Lower leg skin (tissue), 4 donors: ENCODE measurements at regions not wholly inside any gene's neighbourhood (a gene's known extent, or its start where the extent isn't known, plus 50 kb on each side); places are given as distances from the start of the nearest gene placed in this dataset.

Source experiments
- DNase-seq, 2 donors: peaks; one replicate each; pipeline ENCODE4 v3.0.0-alpha.2; 2019; ENCODE audit warnings: low spot score in 2 of 2
- H3K4me3 ChIP-seq: fragments of 200-600 bp; sonication (generic); 2 replicates; pipeline ENCODE4 v1.5.1; 2017; ENCODE audit warnings: mild to moderate bottlenecking, low read depth; ENCODE audit not compliant: poor library complexity, severe bottlenecking
- CTCF ChIP-seq, 3 donors: fragments of 450-650 bp; IDR thresholded peaks; one replicate each; pipeline ENCODE4 v1.5.1; 2016; ENCODE audit warnings: antibody characterized with exemption in 3 of 3, mild to moderate bottlenecking in 3 of 3, moderate library complexity in 2 of 3
- POLR2A ChIP-seq, 2 donors: fragments of 450-650 bp; IDR thresholded peaks; one replicate each; pipeline ENCODE4 v1.6.1; 2016 to 2017; ENCODE audit warnings: antibody characterized with exemption in 2 of 2, mild to moderate bottlenecking in 1 of 2, moderate library complexity in 1 of 2
- WGBS, 2 donors: methylation state at CpG; one replicate each; pipeline ENCODE4 v1.1.5; 2018; 5-methylcytosine and 5-hydroxymethylcytosine counted together
- intact Hi-C: fragments of 100-400 bp; cut with DNase I; formaldehyde crosslinking; loops from one replicate; pipeline ENCODE4 v1.15.0; 2023; ENCODE audit warnings: low total_unique reads

- TF ChIP-seq POLR2A (IDR thresholded peaks at IDR 0.05) = no peak
- no peak for TF ChIP-seq CTCF (IDR thresholded peaks at IDR 0.05)
- WGBS, 2 donors = 56 to 64% methylated on average over 3 of the region's 3 CpGs
- intact Hi-C loops = no loop called here
These were observed 402.3 kb upstream of the PCDH15 start for GRCh38 chr10:55203319-55203718.

GRCh38 chr10:55200020-55200419, 399.0 kb upstream of the PCDH15 start:
- intact Hi-C loops = no loop called here
- DNase-seq = peak in 1 of 2 donors; percentile 53
- TF ChIP-seq CTCF (IDR thresholded peaks at IDR 0.05) = no peak
- TF ChIP-seq POLR2A (IDR thresholded peaks at IDR 0.05) = no peak
- H3K4me3 ChIP-seq = no peak overlapping the region
- WGBS, 2 donors = 73 to 77% methylated on average over 2 of the region's 2 CpGs

More at GRCh38 chr10:55203319-55203718, 402.3 kb upstream of the PCDH15 start:
- DNase-seq = no peak
- H3K4me3 ChIP-seq = no peak overlapping the region

GRCh38 chr10:55191236-55191860, 390.3 kb upstream of the PCDH15 start:
- no peak for DNase-seq
- no peak for TF ChIP-seq POLR2A (IDR thresholded peaks at IDR 0.05)
- no peak for TF ChIP-seq CTCF (IDR thresholded peaks at IDR 0.05)
- intact Hi-C loops = no loop called here
- H3K4me3 ChIP-seq = no peak overlapping the region
- WGBS, 2 donors = 76 to 80% methylated on average over 2 of the region's 2 CpGs

- TF ChIP-seq POLR2A (IDR thresholded peaks at IDR 0.05) (no peak), CTCF (IDR thresholded peaks at IDR 0.05) (no peak)
- no peak overlapping the region for H3K4me3 ChIP-seq
- 55 to 65% methylated on average over 2 of the region's 2 CpGs for WGBS, 2 donors
- no peak for DNase-seq
- intact Hi-C loops = no loop called here
These were observed 383.0 kb upstream of the PCDH15 start for GRCh38 chr10:55183993-55184392.

GRCh38 chr10:55180357-55180756, 379.3 kb upstream of the PCDH15 start:
- no peak for TF ChIP-seq CTCF (IDR thresholded peaks at IDR 0.05)
- TF ChIP-seq POLR2A (IDR thresholded peaks at IDR 0.05) = no peak
- WGBS, 2 donors = 89 to 95% methylated on average over 1 of the region's 1 CpG

GRCh38 chr10:55174419-55174818, 373.4 kb upstream of the PCDH15 start:
- 45 to 54% methylated on average over 4 of the region's 4 CpGs for WGBS, 2 donors
- intact Hi-C loops = no loop called here

More at GRCh38 chr10:55180357-55180756, 379.3 kb upstream of the PCDH15 start:
- intact Hi-C loops = no loop called here
- no peak overlapping the region for H3K4me3 ChIP-seq
- DNase-seq = no peak

More at GRCh38 chr10:55174419-55174818, 373.4 kb upstream of the PCDH15 start:
- H3K4me3 ChIP-seq = no peak overlapping the region
- no peak for TF ChIP-seq POLR2A (IDR thresholded peaks at IDR 0.05)
- TF ChIP-seq CTCF (IDR thresholded peaks at IDR 0.05) = no peak
- DNase-seq = no peak
